ENCODE measurements at regions not wholly inside any gene's neighbourhood (a gene's known extent, or its start where the extent isn't known, plus 50 kb on each side); places are given as distances from the start of the nearest gene placed in this dataset.

DNA sequence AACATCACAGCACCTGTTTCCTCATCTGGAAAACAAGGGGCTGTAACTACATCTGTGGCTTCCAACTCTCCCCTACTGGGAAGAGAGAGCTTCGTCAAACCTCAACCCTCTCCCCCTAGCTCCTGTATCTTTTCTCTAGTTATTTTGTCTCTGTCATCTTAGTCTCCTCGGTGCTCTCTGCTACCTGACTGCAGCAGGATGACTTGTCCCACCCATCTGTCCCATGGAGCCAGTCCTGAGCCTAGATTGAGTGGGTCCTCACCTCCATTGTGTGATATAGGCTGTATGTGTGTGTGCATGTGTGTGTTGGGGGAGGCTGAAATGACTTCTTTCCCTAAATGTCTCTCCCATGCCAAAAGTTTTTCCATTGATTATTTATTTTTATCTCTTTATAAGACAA, 177.3 kb downstream of the EMP1 start:
- Histone ChIP-seq H3K9me3 (replicated peaks; ENCODE audit: insufficient read depth, low read length) (no peaks in the 10 kb centered on the region), H3K4me3 (ENCODE audit: low read length) (no peak overlapping the region), H4K20me1 (ENCODE audit: insufficient read depth, low read length) (no peaks in the 10 kb centered on the region), H3K27ac (ENCODE audit: low read length) (no peak overlapping the region), H3K27me3 (replicated peaks; ENCODE audit: insufficient read depth, low read length) (no peaks in the 10 kb centered on the region), H3K79me2 (ENCODE audit: low read length) (no peaks in the 10 kb centered on the region), H3K9me2 (replicated peaks; ENCODE audit: insufficient read depth, low read length) (no peaks in the 10 kb centered on the region), H3F3A (ENCODE audit: insufficient read depth, low read length) (no peaks in the 10 kb centered on the region), H2AFZ (ENCODE audit: low read length) (no peak overlapping the region), H3K9ac (ENCODE audit: low read length) (no peak overlapping the region), H3K4me2 (ENCODE audit: low read depth, low read length) (no peak overlapping the region), H3K4me1 (ENCODE audit: low read length) (no peaks in the 10 kb centered on the region), H3K36me3 (replicated peaks; ENCODE audit: insufficient read depth, low read length) (no peaks in the 10 kb centered on the region)
- TF ChIP-seq EZH2 (optimal IDR thresholded peaks at IDR 0.05; ENCODE audit: low read depth, low read length) (no peak), EZH2phosphoT487 (IDR thresholded peaks at IDR 0.05; ENCODE audit: low read length) (no peak)
- TF ChIP-seq, protein P1, sequence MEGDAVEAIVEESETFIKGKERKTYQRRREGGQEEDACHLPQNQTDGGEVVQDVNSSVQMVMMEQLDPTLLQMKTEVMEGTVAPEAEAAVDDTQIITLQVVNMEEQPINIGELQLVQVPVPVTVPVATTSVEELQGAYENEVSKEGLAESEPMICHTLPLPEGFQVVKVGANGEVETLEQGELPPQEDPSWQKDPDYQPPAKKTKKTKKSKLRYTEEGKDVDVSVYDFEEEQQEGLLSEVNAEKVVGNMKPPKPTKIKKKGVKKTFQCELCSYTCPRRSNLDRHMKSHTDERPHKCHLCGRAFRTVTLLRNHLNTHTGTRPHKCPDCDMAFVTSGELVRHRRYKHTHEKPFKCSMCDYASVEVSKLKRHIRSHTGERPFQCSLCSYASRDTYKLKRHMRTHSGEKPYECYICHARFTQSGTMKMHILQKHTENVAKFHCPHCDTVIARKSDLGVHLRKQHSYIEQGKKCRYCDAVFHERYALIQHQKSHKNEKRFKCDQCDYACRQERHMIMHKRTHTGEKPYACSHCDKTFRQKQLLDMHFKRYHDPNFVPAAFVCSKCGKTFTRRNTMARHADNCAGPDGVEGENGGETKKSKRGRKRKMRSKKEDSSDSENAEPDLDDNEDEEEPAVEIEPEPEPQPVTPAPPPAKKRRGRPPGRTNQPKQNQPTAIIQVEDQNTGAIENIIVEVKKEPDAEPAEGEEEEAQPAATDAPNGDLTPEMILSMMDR (IDR thresholded peaks at IDR 0.05; ENCODE audit: low read length) = no peak
- DNase-seq = no peak

GRCh38 chr12:13373131-13373530, 176.6 kb downstream of the EMP1 start:
- H3K4me2 ChIP-seq (ENCODE audit: low read depth, low read length) = no peak overlapping the region

DNA sequence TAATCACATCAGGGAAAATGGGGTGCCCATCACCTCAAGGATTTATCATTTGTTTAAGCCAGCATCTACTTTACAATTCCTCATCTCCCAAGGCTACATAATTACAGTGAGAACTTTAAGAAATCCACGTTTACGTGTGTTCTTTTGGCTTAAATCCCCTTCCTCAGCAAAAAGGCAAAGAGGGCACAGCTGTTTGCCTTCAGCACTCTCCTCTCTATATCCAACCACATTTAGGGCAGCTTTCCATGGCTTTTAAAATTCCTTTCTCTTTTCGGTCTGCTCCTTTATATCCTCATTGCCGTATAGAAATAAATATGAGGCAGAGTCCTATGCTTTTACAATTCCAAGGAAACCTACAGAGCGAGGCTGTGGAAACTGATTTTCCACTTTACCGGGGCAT, 175.9 kb downstream of the EMP1 start:
- no peak for DNase-seq

More at GRCh38 chr12:13373131-13373530, 176.6 kb downstream of the EMP1 start:
- Histone ChIP-seq H3K27ac (ENCODE audit: low read length) (no peak overlapping the region), H3K4me3 (ENCODE audit: low read length) (no peak overlapping the region), H4K20me1 (ENCODE audit: insufficient read depth, low read length) (no peaks in the 10 kb centered on the region), H3K9me3 (replicated peaks; ENCODE audit: insufficient read depth, low read length) (no peaks in the 10 kb centered on the region), H3F3A (ENCODE audit: insufficient read depth, low read length) (no peaks in the 10 kb centered on the region), H3K27me3 (replicated peaks; ENCODE audit: insufficient read depth, low read length) (no peaks in the 10 kb centered on the region), H3K9me2 (replicated peaks; ENCODE audit: insufficient read depth, low read length) (no peaks in the 10 kb centered on the region), H3K36me3 (replicated peaks; ENCODE audit: insufficient read depth, low read length) (no peaks in the 10 kb centered on the region), H3K79me2 (ENCODE audit: low read length) (no peaks in the 10 kb centered on the region), H3K4me1 (ENCODE audit: low read length) (no peaks in the 10 kb centered on the region), H3K9ac (ENCODE audit: low read length) (no peak overlapping the region), H2AFZ (ENCODE audit: low read length) (no peak overlapping the region)
- TF ChIP-seq, protein P1 (IDR thresholded peaks at IDR 0.05; ENCODE audit: low read length) = no peak
- no peak for TF ChIP-seq EZH2 (optimal IDR thresholded peaks at IDR 0.05; ENCODE audit: low read depth, low read length)
- TF ChIP-seq EZH2phosphoT487 (IDR thresholded peaks at IDR 0.05; ENCODE audit: low read length) = no peak
- no peak for DNase-seq

More for the DNA sequence above, 175.9 kb downstream of the EMP1 start:
- Histone ChIP-seq H3K27me3 (replicated peaks; ENCODE audit: insufficient read depth, low read length) (no peaks in the 10 kb centered on the region), H3K4me3 (ENCODE audit: low read length) (no peak overlapping the region), H3K9me2 (replicated peaks; ENCODE audit: insufficient read depth, low read length) (no peaks in the 10 kb centered on the region), H3K4me2 (ENCODE audit: low read depth, low read length) (no peak overlapping the region), H2AFZ (ENCODE audit: low read length) (no peak overlapping the region), H4K20me1 (ENCODE audit: insufficient read depth, low read length) (no peaks in the 10 kb centered on the region), H3K4me1 (ENCODE audit: low read length) (no peaks in the 10 kb centered on the region), H3K27ac (ENCODE audit: low read length) (no peak overlapping the region), H3K36me3 (replicated peaks; ENCODE audit: insufficient read depth, low read length) (no peaks in the 10 kb centered on the region), H3K79me2 (ENCODE audit: low read length) (no peaks in the 10 kb centered on the region), H3K9me3 (replicated peaks; ENCODE audit: insufficient read depth, low read length) (no peaks in the 10 kb centered on the region), H3F3A (ENCODE audit: insufficient read depth, low read length) (no peaks in the 10 kb centered on the region), H3K9ac (ENCODE audit: low read length) (no peak overlapping the region)
- TF ChIP-seq EZH2phosphoT487 (IDR thresholded peaks at IDR 0.05; ENCODE audit: low read length) (no peak), EZH2 (optimal IDR thresholded peaks at IDR 0.05; ENCODE audit: low read depth, low read length) (no peak)
- TF ChIP-seq, protein P1 (IDR thresholded peaks at IDR 0.05; ENCODE audit: low read length) = no peak

Measured in MM.1S (cell line).